Activated T-cell treated with anti-CD3 and anti-CD28 coated beads, Interleukin-2, amount 50 U/mL, for 24 hours (primary cell): ENCODE measurements at regions not wholly inside any gene's neighbourhood (a gene's known extent, or its start where the extent isn't known, plus 50 kb on each side); places are given as distances from the start of the nearest gene placed in this dataset.

Source experiments
- DNase-seq: peaks from one replicate; pipeline ENCODE4 v3.0.0-alpha.2; 2020
- H3K27ac Mint-ChIP-seq: 2 replicates; pipeline ENCODE4 v1.8.0; 2020; ENCODE audit warnings: mild to moderate bottlenecking, mixed read lengths
- H3K27me3 Mint-ChIP-seq: 2 replicates; pipeline ENCODE4 v1.8.0; 2020; ENCODE audit warnings: mixed read lengths
- H3K36me3 Mint-ChIP-seq: 2 replicates; pipeline ENCODE4 v1.8.0; 2020; ENCODE audit warnings: low read depth, mixed read lengths
- H3K4me1 Mint-ChIP-seq: 2 replicates; pipeline ENCODE4 v1.8.0; 2020; ENCODE audit warnings: low read depth, mixed read lengths
- H3K4me3 Mint-ChIP-seq: 2 replicates; pipeline ENCODE4 v1.8.0; 2020; ENCODE audit warnings: mild to moderate bottlenecking, moderate library complexity, mixed read lengths
- H3K9me3 Mint-ChIP-seq: 2 replicates; pipeline ENCODE4 v1.8.0; 2020; ENCODE audit warnings: mixed read lengths

GRCh38 chr3:57009802-57010201, 50.7 kb upstream of the SPATA12 start:
- no peak overlapping the region for H3K27ac Mint-ChIP-seq
- no peak for DNase-seq
- no peaks in the 10 kb centered on the region for H3K36me3 Mint-ChIP-seq
- no peaks in the 10 kb centered on the region for H3K9me3 Mint-ChIP-seq
- peaks cover 10% of the 10 kb centered on the region for H3K4me1 Mint-ChIP-seq
- H3K27me3 Mint-ChIP-seq: no peaks in the 10 kb centered on the region
- no peak overlapping the region for H3K4me3 Mint-ChIP-seq

- Mint-ChIP-seq H3K27me3 (peaks cover under 1% of the 10 kb centered on the region), H3K4me3 (no peak overlapping the region), H3K9me3 (no peaks in the 10 kb centered on the region), H3K4me1 (peaks cover 10% of the 10 kb centered on the region), H3K36me3 (no peaks in the 10 kb centered on the region), H3K27ac (no peak overlapping the region)
- no peak for DNase-seq
Observed at GRCh38 chr3:57009367-57009766, 51.1 kb upstream of the SPATA12 start.

GRCh38 chr3:57007521-57008460, 52.7 kb upstream of the SPATA12 start:
- peaks cover 3% of the 10 kb centered on the region for H3K27me3 Mint-ChIP-seq
- H3K4me3 Mint-ChIP-seq: no peak overlapping the region
- H3K9me3 Mint-ChIP-seq: no peaks in the 10 kb centered on the region
- peaks cover 10% of the 10 kb centered on the region for H3K4me1 Mint-ChIP-seq
- no peaks in the 10 kb centered on the region for H3K36me3 Mint-ChIP-seq
- DNase-seq: peak; percentile 37
- peak overlapping the region; percentile 79 for H3K27ac Mint-ChIP-seq

- Mint-ChIP-seq H3K27me3 (peaks cover 3% of the 10 kb centered on the region), H3K4me3 (no peak overlapping the region), H3K27ac (peak overlapping the region; percentile 79), H3K36me3 (no peaks in the 10 kb centered on the region), H3K4me1 (peaks cover 10% of the 10 kb centered on the region), H3K9me3 (no peaks in the 10 kb centered on the region)
- no peak for DNase-seq
Observed at GRCh38 chr3:57006949-57007419, 53.5 kb upstream of the SPATA12 start.

GRCh38 chr3:57006179-57006657, 54.2 kb upstream of the SPATA12 start:
- Mint-ChIP-seq H3K27ac (no peak overlapping the region), H3K9me3 (no peaks in the 10 kb centered on the region), H3K4me1 (peaks cover 10% of the 10 kb centered on the region), H3K4me3 (no peak overlapping the region), H3K27me3 (peaks cover 3% of the 10 kb centered on the region), H3K36me3 (no peaks in the 10 kb centered on the region)
- DNase-seq: no peak

- H3K4me3 Mint-ChIP-seq: no peak overlapping the region
- peaks cover 10% of the 10 kb centered on the region for H3K4me1 Mint-ChIP-seq
- no peaks in the 10 kb centered on the region for H3K9me3 Mint-ChIP-seq
- peaks cover 3% of the 10 kb centered on the region for H3K27me3 Mint-ChIP-seq
- H3K27ac Mint-ChIP-seq: no peak overlapping the region
- no peaks in the 10 kb centered on the region for H3K36me3 Mint-ChIP-seq
- no peak for DNase-seq
Observed at GRCh38 chr3:57004229-57004628, 56.2 kb upstream of the SPATA12 start.

GRCh38 chr3:57003676-57004075, 56.8 kb upstream of the SPATA12 start:
- peaks cover 10% of the 10 kb centered on the region for H3K4me1 Mint-ChIP-seq
- no peak overlapping the region for H3K27ac Mint-ChIP-seq
- H3K36me3 Mint-ChIP-seq: no peaks in the 10 kb centered on the region
- peaks cover 3% of the 10 kb centered on the region for H3K27me3 Mint-ChIP-seq
- no peak for DNase-seq
- H3K9me3 Mint-ChIP-seq: no peaks in the 10 kb centered on the region
- H3K4me3 Mint-ChIP-seq: no peak overlapping the region

GRCh38 chr3:57001356-57001755, 59.1 kb upstream of the SPATA12 start:
- Mint-ChIP-seq H3K27ac (no peak overlapping the region), H3K27me3 (peaks cover 3% of the 10 kb centered on the region), H3K4me1 (no peaks in the 10 kb centered on the region), H3K4me3 (no peak overlapping the region), H3K36me3 (no peaks in the 10 kb centered on the region), H3K9me3 (no peaks in the 10 kb centered on the region)
- no peak for DNase-seq

- no peaks in the 10 kb centered on the region for H3K9me3 Mint-ChIP-seq
- H3K4me3 Mint-ChIP-seq: no peak overlapping the region
- H3K4me1 Mint-ChIP-seq: no peaks in the 10 kb centered on the region
- DNase-seq: no peak
- H3K27ac Mint-ChIP-seq: no peak overlapping the region
- peaks cover 3% of the 10 kb centered on the region for H3K27me3 Mint-ChIP-seq
- H3K36me3 Mint-ChIP-seq: no peaks in the 10 kb centered on the region
Observed at GRCh38 chr3:57000012-57000411, 60.5 kb upstream of the SPATA12 start.

GRCh38 chr3:56999547-56999946, 60.9 kb upstream of the SPATA12 start:
- no peaks in the 10 kb centered on the region for H3K36me3 Mint-ChIP-seq
- no peak for DNase-seq
- no peaks in the 10 kb centered on the region for H3K9me3 Mint-ChIP-seq
- H3K4me1 Mint-ChIP-seq: no peaks in the 10 kb centered on the region
- H3K27me3 Mint-ChIP-seq: peaks cover 3% of the 10 kb centered on the region
- no peak overlapping the region for H3K4me3 Mint-ChIP-seq
- H3K27ac Mint-ChIP-seq: no peak overlapping the region

GRCh38 chr3:56998076-56998529, 62.4 kb upstream of the SPATA12 start:
- H3K27ac Mint-ChIP-seq: no peak overlapping the region
- no peaks in the 10 kb centered on the region for H3K36me3 Mint-ChIP-seq
- H3K27me3 Mint-ChIP-seq: no peaks in the 10 kb centered on the region

GRCh38 chr3:56997675-56998074, 62.8 kb upstream of the SPATA12 start:
- H3K4me3 Mint-ChIP-seq: no peak overlapping the region
- H3K27ac Mint-ChIP-seq: no peak overlapping the region
- no peak for DNase-seq
- no peaks in the 10 kb centered on the region for H3K4me1 Mint-ChIP-seq
- no peaks in the 10 kb centered on the region for H3K36me3 Mint-ChIP-seq
- H3K9me3 Mint-ChIP-seq: no peaks in the 10 kb centered on the region
- H3K27me3 Mint-ChIP-seq: no peaks in the 10 kb centered on the region

More at GRCh38 chr3:56998076-56998529, 62.4 kb upstream of the SPATA12 start:
- DNase-seq: no peak
- no peaks in the 10 kb centered on the region for H3K9me3 Mint-ChIP-seq
- no peaks in the 10 kb centered on the region for H3K4me1 Mint-ChIP-seq
- H3K4me3 Mint-ChIP-seq: no peak overlapping the region

- Mint-ChIP-seq H3K27ac (no peak overlapping the region), H3K4me3 (no peak overlapping the region), H3K36me3 (no peaks in the 10 kb centered on the region), H3K27me3 (no peaks in the 10 kb centered on the region), H3K4me1 (no peaks in the 10 kb centered on the region), H3K9me3 (no peaks in the 10 kb centered on the region)
- DNase-seq: no peak
Observed at GRCh38 chr3:56997041-56997440, 63.4 kb upstream of the SPATA12 start.

GRCh38 chr3:56994391-56994790, 66.1 kb upstream of the SPATA12 start:
- H3K27me3 Mint-ChIP-seq: peaks cover 8% of the 10 kb centered on the region
- no peaks in the 10 kb centered on the region for H3K36me3 Mint-ChIP-seq
- H3K27ac Mint-ChIP-seq: no peak overlapping the region
- H3K4me3 Mint-ChIP-seq: no peak overlapping the region
- DNase-seq: no peak
- H3K4me1 Mint-ChIP-seq: no peaks in the 10 kb centered on the region
- no peaks in the 10 kb centered on the region for H3K9me3 Mint-ChIP-seq

- DNase-seq: no peak
- Mint-ChIP-seq H3K27ac (no peak overlapping the region), H3K36me3 (no peaks in the 10 kb centered on the region), H3K4me1 (peaks cover 22% of the 10 kb centered on the region), H3K9me3 (no peaks in the 10 kb centered on the region), H3K4me3 (no peak overlapping the region), H3K27me3 (peaks cover 8% of the 10 kb centered on the region)
Observed at GRCh38 chr3:56990641-56991015, 69.8 kb upstream of the SPATA12 start.
